ENCODE measurements at regions not wholly inside any gene's neighbourhood (a gene's known extent, or its start where the extent isn't known, plus 50 kb on each side); places are given as distances from the start of the nearest gene placed in this dataset.

DNA sequence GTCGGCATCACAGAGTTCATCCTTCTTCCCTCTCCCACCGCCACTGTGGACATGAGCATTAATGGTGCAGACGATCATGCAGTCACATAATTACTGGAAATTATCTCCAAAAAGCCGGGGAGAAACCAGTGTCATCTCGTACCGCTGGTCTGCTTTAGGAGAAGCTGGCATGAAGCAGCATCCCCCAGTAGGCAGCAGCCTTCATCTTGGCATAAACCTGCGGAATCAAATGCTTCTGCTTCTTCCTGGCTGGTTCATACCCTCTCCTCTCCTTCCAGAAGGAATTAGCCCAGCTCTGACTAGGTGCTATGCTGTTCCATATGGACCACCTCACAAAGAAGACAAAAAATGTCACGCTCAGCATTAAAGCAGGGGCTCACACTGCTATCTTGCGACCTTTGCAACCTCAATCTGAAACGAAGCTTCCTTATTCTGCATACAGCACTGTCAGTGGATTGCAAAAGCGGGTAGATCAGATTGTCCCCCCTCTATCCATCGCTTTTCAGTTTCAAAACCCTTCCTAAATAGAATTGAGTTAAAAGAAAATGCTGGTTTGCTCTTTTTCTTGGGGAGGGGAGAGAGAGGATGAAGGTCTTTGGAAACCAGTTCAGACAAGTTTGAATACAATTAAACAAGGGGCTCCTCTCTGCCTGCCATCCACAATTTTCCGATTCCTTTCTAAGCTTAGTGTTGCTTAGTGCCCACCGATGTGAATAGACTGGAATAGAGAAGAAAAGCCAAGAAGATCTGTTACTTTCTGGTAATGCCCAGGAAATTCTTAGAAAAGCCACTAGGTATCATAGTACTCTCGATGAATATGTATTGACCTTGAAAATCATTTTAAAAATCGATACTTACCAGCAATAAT, 212.1 kb upstream of the ZNF521 start:
- Mint-ChIP-seq H3K36me3 (ENCODE audit: low read depth) (no peaks in the 10 kb centered on the region), H3K27ac (peak overlapping the region; percentile 30), H3K4me3 (no peak overlapping the region), H3K4me1 (peaks cover 11% of the 10 kb centered on the region), H3K9me3 (no peaks in the 10 kb centered on the region), H3K27me3 (ENCODE audit: low read depth, poor library complexity) (peaks cover 3% of the 10 kb centered on the region)
- no peak for DNase-seq
- TF ChIP-seq, protein P1, sequence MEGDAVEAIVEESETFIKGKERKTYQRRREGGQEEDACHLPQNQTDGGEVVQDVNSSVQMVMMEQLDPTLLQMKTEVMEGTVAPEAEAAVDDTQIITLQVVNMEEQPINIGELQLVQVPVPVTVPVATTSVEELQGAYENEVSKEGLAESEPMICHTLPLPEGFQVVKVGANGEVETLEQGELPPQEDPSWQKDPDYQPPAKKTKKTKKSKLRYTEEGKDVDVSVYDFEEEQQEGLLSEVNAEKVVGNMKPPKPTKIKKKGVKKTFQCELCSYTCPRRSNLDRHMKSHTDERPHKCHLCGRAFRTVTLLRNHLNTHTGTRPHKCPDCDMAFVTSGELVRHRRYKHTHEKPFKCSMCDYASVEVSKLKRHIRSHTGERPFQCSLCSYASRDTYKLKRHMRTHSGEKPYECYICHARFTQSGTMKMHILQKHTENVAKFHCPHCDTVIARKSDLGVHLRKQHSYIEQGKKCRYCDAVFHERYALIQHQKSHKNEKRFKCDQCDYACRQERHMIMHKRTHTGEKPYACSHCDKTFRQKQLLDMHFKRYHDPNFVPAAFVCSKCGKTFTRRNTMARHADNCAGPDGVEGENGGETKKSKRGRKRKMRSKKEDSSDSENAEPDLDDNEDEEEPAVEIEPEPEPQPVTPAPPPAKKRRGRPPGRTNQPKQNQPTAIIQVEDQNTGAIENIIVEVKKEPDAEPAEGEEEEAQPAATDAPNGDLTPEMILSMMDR (IDR thresholded peaks at IDR 0.05), result no peak

DNA sequence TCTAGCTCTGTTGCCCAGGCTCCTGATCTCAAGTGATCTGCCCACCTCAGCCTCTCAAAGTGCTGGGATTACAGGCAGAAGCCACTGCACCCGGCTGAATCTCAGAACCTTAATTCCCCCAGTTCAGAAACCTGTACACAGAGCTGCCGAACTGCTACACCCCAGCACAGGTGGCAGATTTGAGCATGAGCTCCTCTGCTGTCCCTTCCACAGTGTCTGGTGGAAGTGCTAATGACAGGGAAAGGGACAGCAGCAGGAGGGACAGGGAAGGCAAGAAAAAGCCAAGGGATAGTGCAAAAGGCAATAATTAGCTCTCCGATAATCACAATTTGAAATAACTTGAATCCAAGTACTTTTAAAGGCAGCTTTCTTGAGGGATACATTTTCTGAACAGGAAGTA, 211.4 kb upstream of the ZNF521 start:
- Mint-ChIP-seq H3K9me3 (no peaks in the 10 kb centered on the region), H3K4me3 (no peak overlapping the region), H3K36me3 (ENCODE audit: low read depth) (no peaks in the 10 kb centered on the region), H3K27me3 (ENCODE audit: low read depth, poor library complexity) (peaks cover 3% of the 10 kb centered on the region), H3K4me1 (peaks cover 11% of the 10 kb centered on the region), H3K27ac (peak overlapping the region; percentile 30)
- no peak for DNase-seq
- TF ChIP-seq, protein P1 (IDR thresholded peaks at IDR 0.05), result no peak

DNA sequence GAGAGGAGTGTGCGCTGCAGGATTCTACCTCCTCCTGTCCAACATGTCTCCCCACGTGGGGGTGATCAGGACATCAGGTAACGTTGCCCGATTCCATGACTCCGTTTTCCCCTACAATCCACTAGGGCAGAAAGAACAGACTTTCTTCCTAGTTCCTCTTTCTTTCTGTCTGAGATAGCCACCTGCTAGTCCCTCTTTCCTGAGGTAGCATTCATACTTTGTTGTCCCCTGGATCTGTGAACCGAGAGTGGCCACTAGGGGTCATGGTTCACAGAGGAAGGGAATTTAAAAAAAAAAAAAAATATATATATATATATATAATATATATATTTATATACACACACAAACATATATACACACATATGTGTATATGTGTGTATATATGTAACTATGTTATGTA, 210.0 kb upstream of the ZNF521 start:
- H3K27ac Mint-ChIP-seq, result no peak overlapping the region
- no peaks in the 10 kb centered on the region for H3K9me3 Mint-ChIP-seq
- H3K4me1 Mint-ChIP-seq, result peaks cover 11% of the 10 kb centered on the region
- H3K27me3 Mint-ChIP-seq (ENCODE audit: low read depth, poor library complexity), result no peaks in the 10 kb centered on the region
- H3K4me3 Mint-ChIP-seq, result no peak overlapping the region
- H3K36me3 Mint-ChIP-seq (ENCODE audit: low read depth), result no peaks in the 10 kb centered on the region
- DNase-seq, result peak; percentile 21
- TF ChIP-seq, protein P1 (IDR thresholded peaks at IDR 0.05), result peak; percentile 54

DNA sequence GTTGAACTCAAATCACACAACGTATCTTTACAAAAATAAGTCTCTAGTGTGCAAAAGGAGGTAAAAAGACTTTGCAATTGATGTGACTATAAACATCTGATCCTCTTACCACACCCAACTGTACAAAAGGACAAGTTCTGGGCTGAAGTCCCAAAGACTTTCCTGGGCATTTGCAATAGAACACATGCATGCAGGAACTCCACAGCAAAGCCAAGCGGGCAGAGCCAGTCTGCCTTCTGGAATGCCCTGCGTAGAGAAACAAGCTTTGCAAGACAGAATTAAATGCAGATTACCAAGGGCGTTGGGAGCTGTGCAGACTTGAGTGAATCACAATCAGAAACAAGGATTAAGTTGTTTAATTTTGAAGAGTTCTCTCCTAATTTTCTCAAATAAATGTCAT, 208.4 kb upstream of the ZNF521 start:
- H3K36me3 Mint-ChIP-seq (ENCODE audit: low read depth), result no peaks in the 10 kb centered on the region
- peaks cover 11% of the 10 kb centered on the region for H3K4me1 Mint-ChIP-seq
- no peak for DNase-seq

DNA sequence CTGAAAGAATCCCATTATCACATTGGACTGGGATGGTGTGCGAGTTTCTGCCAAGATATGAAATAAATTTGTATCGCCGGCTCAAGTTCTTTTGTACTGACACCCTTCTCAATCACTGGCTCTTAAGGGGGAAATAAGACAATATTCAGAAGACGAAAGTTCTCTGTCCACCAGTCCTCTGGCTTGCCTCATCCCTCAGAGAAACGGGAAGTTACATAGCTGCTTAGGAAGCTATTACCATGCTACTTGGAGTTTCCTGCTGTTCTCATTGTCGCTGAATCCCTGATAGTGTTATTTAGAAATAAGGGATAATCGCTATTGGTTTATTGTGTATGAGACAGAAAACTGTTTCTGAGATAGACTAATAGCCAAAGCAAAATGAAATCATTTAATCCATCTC, 205.0 kb upstream of the ZNF521 start:
- Mint-ChIP-seq H3K4me1 (no peaks in the 10 kb centered on the region), H3K27me3 (ENCODE audit: low read depth, poor library complexity) (no peaks in the 10 kb centered on the region), H3K36me3 (ENCODE audit: low read depth) (no peaks in the 10 kb centered on the region), H3K27ac (no peak overlapping the region), H3K4me3 (no peak overlapping the region), H3K9me3 (no peaks in the 10 kb centered on the region)
- TF ChIP-seq, protein P1 (IDR thresholded peaks at IDR 0.05), result no peak
- no peak for DNase-seq

More for the DNA sequence above, 208.4 kb upstream of the ZNF521 start:
- H3K4me3 Mint-ChIP-seq, result no peak overlapping the region
- no peaks in the 10 kb centered on the region for H3K27me3 Mint-ChIP-seq (ENCODE audit: low read depth, poor library complexity)
- no peak overlapping the region for H3K27ac Mint-ChIP-seq
- H3K9me3 Mint-ChIP-seq, result no peaks in the 10 kb centered on the region
- TF ChIP-seq, protein P1 (IDR thresholded peaks at IDR 0.05), result no peak
